HG03139 (cell line): ENCODE measurements at regions not wholly inside any gene's neighbourhood (a gene's known extent, or its start where the extent isn't known, plus 50 kb on each side); places are given as distances from the start of the nearest gene placed in this dataset.
"Not testable (repeated sequence)": the region's sequence is repeated elsewhere in the genome, so short reads cannot be mapped to it uniquely, and the experiment has no call there.

Source experiments
- ATAC-seq: cut with Tn5 transposase; IDR thresholded peaks from one replicate; pipeline ENCODE4 v1.9.1; 2021; ENCODE audit not compliant: unreplicated experiment

DNA sequence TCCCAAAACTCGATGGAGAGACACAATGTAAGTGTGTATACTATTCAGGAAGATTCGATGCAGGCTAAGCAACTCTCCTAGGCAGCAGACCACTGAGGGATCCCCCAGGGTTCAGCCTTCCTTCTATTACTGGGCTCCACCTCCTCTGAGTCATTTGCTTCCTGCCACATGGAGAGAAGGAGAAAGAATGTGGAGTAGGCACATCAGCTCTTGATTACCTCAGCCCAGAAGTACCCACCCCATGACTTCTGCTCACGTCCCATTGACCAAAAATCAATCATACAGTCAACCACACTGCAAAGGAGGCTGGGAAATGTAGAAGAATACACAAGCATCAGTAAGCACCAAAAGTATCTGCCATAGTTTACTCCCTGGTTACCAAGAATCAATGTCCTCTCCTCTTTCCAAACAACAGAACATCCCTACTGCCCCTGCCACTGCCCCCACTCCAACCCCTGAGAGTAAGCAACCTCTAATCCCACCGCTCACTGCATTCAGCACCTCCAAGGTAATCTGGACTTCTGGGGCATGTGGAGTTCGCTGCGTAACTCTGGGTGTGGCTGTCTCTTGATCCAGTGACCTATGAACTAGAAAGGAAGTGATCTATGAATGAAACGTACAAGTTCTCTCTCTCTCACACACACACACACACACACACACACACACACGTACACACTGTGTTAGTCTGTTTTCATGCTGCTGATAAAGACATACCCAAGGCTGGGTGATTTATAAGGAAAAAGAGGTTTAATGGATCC is 91.2 kb upstream of the C1QTNF7 start:
- no peak for ATAC-seq

DNA sequence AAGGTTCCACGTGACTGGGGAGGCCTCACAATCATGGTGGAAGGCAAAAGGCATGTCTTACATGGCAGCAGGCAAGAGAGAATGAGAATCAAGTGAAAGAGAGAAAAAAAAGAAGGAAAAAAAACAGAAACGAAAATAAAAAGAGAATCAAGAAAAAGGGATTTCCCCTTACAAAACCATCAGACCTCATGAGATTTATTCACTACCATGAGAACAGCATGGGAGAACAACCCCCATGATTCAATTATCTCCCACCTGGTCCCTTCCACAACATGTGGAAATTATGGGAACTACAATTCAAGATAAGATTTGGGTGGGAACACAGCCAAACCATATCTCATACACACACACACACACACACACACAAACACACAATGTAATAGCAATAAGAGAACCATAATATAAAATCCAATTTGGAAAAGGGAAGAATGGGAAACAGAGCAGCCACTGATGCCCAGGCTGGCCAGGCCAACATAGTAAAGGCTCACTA is 90.6 kb upstream of the C1QTNF7 start:
- ATAC-seq: not testable (repeated sequence)

DNA sequence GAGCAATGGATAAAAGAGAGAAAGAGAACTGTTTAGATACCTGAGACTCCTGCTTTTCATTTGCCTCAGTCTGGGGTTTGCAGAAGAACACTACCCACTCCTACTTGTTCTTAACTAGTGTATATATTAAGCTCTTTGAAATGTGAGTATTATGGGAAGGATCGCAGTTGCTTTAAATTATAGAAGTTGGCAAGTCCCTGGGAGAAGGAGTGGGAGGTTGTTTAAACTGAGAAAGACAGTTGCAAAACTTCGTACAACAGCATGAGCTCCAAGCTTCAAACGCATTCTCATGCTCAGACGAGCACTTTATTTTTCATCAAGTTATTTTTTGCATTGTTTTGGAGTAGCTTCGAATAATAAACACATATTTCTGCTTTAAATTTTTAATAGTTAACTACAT is 88.1 kb upstream of the C1QTNF7 start:
- ATAC-seq: no peak

DNA sequence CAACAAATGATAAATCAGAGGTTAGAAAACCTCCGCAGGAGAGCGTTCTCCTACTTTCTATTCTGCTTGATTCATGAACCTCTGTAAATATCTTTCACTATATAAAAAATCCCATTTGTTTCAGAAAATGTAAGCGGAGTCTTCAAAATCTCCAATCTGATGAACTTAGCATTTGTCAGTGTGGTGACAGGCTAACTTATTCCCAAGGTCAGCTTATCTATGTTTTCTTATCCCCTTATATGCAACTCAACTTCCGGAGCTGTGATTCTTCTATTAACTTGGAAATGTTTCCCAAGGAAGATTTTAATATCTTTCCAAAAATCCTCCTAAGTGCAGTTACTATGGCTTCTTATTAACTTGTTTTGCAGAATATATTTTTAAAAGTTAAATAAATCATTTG is 87.5 kb upstream of the C1QTNF7 start:
- ATAC-seq: no peak

DNA sequence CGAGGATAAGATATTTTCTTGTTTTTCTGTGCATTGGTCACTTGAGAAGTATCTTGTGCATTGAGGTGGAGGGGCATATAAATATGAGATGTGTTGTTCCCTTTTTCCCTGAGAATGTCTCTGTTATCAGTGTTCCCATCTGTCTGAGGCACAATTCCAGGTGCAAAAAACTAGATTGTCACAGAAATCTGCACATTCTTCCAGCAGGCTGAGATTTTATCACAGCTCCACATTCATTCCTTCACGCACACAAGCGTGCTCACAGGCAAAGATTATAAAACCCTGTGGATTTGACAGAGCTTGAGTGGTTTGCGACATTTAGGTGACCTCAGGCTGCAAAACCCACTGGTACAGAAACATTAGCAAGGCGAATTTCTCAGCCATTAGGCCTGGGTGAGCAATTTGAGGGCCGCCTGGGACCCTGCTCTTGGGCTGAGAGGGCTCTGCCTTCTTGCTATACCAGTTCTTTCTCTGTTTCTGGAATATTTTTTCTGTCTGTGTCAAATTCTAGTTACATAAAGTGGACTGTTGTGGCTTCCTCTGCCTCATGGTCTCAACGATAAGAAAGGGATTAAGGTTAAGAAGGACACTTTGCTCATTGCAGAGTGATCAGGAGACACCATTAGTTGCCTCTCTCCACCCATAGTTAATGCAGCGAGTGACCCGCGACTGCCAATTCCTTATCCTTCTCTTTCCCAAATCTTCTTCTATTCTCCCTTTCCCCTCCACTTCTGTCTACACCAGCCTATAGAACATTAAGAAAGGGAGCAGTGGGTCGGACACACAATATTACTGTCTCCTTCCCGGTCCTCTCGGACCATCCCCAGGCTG is 86.7 kb upstream of the C1QTNF7 start:
- ATAC-seq: no peak

DNA sequence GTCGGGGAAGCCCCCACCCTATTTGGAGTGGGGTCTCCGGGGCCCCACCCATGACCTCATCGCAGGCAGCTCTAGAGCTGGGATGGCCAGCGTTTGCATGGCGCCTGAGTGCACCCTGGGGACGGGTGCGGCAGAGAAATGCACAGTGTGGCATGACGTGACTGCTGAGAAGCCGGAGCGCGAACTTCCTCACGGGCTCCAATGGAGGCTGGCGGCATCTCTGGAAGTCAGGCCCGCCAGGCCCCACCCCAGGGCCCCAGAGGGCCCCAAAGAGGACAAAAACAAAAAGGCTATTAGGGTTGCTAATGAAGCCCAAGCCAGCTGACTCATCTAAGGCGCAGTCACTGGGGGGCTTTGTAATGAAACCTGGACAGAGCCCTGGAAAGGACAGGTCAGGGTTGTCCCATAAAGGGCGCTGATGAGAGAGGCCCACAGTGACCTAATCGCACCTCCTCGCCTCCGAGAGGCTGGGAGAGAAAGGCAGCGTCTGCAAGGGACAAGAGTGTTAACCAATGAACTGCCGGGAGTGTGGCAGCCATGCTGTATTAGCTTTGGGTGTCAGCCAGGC is 86.0 kb upstream of the C1QTNF7 start:
- ATAC-seq: no peak

DNA sequence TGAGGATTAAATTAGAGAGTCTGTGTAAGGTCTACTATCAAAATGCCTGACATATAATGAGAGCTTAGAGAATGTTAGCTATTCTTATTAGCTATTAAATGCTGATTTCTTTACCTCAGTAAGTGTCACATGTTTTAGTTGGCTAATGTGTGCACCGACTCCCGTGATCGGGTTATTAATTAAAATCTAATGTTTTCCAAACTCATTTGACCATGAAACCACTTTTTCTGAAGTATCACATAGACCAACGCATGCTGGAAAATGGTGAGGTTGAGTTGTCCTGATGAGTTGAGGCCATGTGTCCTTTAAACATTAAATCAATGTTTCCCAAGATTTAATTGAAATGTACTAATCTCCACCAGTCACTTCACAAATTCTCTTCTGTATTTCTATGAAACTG is 84.8 kb upstream of the C1QTNF7 start:
- no peak for ATAC-seq

DNA sequence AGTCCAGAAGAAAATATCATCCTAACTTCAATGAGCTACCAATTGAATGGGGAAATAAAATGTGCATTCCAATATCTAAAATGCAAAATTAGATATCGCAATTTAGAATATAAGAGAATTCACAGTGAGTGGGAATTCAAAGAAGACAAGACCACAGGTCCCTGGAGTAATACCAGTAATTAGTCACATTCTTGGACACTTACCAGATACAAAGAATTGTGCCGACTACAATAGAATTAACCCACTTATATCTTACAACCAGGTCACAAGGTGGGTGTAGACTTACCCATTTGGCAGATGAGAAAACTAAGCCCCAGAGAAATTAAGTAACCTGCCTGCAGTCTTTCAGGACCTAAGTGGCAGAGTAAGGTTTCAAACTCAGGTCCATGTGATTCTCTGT is 84.3 kb upstream of the C1QTNF7 start:
- no peak for ATAC-seq

DNA sequence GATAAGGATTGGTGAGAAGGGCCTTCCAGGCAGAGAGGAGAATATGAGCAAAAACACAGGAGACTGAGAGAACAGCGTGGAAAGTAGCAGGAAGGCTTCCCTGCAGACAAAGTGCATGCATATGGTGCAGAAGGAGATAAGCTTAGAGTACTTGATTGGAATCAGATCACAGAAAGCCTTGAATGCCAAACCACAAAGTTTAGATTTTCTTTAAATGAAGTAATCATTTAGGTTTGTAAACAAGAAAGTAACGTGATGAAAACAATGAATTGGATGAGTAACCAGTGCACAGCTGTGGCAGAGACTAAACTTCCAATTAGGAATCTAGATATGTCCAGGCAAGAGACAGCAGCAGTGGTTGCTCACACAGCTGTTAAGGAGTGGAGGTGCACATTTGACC is 83.8 kb upstream of the C1QTNF7 start:
- no peak for ATAC-seq

DNA sequence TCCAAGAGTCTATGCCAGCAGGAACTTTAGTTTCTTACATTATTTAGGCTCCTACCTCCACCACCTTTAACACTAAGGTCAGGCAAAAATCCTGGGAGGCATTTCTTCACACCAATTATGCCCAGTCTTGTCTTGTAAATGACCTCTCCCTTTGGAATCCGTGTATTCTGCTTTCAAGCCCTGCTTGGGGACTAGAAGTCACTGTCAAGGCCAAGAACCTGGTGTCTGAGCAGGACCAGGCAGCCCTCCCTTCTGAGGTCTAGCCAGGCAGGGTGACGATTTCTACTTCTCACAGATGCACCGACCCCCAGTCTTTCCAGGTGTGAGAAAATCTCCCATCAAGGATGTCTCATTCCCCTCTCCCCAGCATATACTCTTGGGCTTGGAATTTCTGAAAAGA is 82.7 kb upstream of the C1QTNF7 start:
- no peak for ATAC-seq

DNA sequence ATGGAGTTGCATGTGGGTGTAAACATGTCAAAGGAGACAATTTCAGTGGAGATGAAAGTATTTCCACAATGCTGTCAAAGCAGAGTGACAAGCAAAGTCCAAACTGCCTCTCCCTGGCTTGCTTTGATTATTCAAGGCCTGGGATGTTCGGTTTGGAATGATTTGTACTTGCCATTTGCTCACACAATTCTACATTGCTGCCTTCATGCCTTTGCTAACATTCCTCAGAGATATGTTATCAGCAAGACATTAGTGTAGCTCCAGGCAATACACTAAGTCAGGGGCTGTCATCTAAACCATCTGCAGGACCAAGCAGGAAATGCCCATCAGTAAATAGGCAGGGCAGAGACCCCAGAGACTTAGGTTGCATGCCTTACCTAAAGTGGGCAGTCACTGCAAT is 79.6 kb upstream of the C1QTNF7 start:
- ATAC-seq: no peak

DNA sequence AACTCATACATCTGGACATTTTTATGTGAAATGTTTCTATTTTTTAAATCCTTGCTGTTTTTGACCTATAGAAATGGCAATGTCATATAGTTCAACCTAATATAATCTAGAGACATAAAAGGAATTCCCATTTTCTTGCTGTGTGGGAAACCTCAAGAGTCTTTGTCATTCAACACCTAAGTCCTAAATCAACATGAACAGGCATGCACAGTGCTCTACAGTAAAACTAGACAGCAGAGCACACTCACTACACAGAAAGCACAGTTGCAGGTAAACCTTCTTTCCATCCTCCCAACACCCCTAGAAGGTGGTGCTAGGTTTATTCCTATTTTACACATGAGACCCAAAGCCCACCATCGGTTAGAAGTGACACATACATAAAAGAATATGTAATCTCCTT is 79.1 kb upstream of the C1QTNF7 start:
- no peak for ATAC-seq

DNA sequence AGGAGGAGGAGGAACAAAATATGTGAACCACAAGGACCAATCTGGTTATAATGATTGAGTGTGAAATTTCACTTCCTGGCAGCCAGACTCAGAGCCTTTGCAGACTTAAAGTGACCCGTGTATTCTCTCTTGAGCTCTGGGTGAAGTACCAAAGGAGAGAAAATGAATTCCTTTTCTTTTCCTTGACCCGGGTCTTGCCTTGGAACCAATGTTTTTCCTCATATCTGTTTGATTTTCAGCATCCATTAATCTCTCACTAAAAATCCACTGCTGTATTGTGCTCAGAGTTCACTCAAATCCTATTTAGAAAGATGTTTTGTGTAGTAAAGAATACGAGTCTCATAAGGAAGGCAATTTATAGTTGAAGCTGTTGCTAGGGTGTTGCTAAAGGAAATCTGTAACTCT is 78.3 kb upstream of the C1QTNF7 start:
- ATAC-seq: no peak

DNA sequence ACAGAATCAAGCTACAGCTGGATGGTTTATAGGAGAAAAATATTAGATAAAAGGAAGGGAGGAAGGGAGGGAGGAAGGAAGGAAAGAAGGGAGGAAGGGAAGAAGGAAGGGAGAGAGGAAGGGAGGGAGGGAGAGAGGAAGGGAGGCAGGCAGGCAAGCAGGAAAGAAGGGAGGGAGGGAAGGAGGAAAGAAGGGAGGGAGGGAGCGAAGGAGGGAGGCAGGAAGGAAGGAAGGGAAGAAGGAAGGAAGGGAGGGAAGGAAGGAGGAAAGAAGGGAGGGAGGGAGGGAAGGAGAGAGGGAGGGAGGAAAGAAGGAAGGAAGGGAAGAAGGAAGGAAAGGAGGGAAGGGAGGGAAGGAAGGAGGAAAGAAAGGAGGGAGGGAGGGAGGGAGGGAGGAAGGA is 77.9 kb upstream of the C1QTNF7 start:
- no peak for ATAC-seq

DNA sequence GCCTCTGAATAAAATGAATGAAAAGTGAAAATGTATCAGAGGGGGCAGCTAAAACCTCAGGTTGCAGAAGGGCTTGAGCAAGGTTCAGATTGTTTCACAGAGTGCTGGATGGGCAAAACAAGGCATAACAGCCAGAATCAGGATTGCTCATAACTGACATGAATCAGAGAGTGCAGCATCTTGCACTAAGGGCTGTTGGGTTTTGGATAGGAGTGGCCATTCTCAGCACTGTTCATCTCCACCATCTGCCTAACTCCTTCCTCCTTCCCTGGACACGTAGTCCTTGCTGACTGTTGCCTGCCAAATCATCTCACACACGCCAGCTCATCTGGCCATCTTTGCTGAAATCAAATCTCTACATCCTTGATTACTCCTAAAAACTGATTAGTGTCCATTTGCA is 75.3 kb upstream of the C1QTNF7 start:
- ATAC-seq: no peak

DNA sequence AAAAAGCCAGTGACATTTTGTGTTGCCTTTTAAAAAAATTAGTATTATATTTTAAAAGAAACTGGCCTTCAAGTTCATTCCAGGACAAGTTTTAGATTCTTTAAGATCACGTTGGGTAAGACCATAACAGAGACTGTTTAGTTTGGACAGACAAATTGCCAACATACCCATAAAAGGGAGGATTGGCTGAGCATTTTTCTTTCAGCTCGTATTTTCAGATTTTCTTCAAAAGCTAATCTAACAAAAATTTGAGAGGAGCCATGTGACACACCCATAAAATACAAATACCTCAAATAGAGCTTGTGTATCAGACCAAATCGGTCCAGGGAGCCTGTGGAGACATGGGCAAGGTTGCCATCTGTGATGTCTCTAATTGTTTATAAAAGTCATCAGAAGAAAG is 74.6 kb upstream of the C1QTNF7 start:
- ATAC-seq: no peak

DNA sequence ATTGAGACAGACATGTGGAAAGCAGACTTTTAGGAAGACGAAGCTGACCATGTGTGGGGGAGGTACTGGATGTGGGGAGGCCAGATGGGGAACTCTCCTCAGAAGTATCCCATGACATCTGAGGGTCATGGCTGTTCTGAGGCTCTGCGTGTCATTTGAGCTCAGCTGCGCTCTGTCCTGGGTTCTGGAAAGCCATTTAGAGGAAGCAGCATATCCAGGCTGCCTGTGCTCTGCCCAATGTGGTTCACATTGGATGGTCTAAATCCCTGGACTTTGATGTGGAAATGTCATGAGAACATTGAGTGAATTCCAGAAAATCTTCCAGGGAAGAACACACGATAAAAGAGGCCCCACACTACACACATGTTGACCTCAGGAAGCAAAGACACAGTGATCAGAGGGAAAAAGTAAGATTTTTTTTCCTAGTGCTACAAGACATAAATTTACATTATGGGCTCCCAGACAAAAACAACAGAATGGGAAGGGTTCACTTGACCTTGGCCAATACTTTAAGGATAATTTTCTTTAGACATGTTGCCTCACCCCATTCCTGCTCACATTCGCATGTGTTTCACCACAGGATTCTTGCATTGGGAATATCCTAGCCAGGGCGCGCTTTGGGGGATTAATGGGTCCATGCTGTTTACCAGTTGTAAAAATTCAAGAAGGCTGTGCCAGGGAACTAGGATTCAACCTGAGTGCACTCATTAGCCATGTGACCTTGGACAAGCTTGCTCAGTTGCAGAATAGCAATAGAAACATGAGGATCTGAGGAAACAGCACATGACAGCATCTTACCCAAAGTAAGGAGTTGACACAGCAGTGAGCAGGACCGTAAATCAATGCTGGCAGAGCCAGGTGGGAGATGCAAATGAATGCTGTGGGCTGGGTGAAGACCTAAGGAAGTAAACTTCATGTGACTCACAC is 73.2 kb upstream of the C1QTNF7 start:
- ATAC-seq: no peak

DNA sequence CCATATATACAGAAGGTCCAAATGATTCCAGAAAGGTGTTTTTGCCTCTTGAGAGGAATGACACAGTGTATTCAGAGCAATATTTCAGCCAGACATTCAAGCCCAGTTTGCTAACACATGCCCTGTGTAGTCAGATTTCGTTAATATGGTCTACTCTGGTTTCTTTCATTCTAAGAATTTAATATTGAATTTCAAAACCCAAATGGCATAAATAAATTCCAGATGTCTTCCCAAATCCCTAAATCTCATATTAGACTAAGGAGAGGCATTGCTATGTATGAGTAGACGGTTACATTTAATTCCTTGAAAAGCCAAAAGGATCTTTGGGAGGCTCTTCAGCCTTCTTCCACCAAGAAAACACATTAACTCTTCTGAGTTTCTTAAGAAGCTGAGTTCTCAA is 66.3 kb upstream of the C1QTNF7 start:
- no peak for ATAC-seq

DNA sequence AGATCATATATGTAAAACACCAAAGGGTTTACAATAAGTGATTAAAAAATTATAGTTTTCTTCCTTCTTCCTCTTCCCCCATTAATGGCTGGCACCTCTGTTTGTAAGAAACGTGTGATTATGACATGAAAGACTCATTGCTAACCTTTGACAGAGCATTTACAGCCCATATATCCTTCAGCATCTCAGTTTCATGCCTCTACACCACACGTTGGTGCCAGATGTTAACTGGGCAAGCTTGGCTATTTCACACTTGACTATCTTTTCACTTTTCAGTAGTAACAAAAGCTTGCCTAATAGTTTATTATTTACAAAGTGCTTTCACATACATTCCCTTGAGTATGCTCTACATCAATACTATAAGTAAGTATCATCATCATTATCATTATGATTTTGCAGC is 65.3 kb upstream of the C1QTNF7 start:
- ATAC-seq: no peak

DNA sequence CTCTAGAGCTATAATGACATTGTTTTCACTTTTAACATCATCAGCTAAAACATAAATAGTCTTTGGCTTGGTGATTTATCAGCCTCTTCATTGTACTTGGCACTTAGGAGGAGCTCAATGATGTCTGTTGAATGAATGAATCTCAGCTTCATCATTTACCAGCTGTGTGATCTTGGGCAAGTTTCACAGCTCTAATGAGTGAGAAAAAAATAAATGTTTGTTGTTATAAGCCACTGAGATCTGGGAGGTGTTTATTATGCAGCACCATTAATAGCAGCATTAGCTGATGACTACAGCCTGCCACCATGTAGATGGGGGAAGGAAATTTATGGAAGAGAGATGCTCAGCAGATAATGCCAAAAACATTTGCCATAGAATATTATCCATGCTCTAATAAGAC is 63.6 kb upstream of the C1QTNF7 start:
- ATAC-seq: no peak

DNA sequence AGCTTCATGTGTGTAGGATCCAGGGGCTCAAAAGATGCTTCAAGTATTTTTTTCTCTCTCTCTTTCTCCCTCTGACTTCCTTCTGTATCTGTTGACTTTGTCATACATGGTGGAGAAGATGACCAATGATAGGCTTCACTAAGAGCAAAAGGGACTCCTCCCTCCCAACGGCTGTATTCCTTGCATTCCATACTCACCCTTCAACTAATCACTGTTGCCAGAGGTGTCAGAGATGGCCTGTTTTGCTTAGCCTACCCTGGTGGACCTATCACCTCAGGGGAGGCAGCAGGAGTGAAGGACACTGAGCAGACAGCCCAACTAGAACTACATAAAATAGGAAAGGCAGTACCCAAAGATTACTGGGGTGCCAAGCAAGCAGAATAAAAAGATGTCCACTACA is 62.2 kb upstream of the C1QTNF7 start:
- no peak for ATAC-seq
